NCI-H2081 (cell line): ENCODE measurements at regions not wholly inside any gene's neighbourhood (a gene's known extent, or its start where the extent isn't known, plus 50 kb on each side); places are given as distances from the start of the nearest gene placed in this dataset.

Source experiments
- DNase-seq, 2 experiments: peaks; one replicate each; lab custom pipeline; 2025; lab: John Stamatoyannopoulos, UW

DNA sequence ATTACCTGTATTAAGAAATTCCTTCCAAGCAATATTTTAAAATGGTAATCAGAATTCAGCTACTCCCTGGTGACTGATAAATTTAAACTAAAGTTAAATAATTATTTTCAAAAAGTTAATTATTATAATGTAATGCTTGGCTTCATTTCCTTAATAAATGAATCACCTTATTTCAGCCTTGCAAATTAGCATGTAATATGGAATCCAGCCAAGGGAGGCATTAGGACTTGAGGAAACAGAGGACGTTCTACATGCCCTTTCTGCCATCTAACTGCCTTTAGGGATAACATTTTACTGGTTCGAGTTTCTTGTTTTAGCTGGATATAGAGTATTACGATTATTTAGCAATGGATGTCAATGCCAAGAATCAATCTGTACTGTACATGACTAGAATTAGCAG lies 636.3 kb downstream of the TSN start:
- DNase-seq, result no peak

DNA sequence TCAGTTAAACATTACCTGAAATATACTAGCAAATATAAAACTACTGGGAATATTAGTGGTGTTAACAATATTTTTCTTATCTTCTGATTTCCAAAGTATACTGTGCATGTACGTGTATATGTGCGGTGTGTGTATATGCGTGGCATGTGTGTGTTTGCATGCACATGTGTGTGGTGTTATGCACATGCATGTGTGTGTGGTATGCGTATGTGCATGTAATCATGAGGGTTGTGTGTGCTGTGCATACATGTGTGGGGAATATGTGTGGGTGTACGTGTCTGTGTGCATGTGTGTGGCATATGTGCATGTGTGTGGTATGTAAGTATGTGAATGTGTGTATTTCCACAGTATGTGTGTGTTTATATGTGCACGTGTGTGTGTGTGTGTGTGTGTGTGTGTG lies 640.2 kb downstream of the TSN start:
- no peak for DNase-seq

DNA sequence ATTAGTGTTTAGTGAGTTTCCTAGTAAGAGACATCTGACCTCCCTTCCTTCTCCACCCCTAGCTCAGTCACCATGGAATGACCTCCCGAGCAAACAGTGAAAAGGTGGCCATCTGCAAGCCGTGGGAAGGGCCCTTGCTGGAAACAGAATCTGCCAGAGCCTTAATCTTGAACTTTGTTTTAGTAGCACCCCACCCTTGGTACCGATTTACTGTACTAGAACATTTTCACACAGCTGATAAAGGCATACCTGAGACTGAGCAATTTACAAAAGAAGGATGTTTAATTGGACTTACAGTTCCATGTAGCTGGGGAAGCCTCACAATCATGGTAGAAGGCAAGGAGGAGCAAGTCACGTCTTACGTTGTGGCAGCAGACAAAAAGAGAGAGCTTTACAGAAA lies 655.8 kb downstream of the TSN start:
- DNase-seq, result no peak

GRCh38 chr2:122412360-122412759 lies 656.9 kb downstream of the TSN start:
- peak; percentile 19 to 72 for DNase-seq

DNA sequence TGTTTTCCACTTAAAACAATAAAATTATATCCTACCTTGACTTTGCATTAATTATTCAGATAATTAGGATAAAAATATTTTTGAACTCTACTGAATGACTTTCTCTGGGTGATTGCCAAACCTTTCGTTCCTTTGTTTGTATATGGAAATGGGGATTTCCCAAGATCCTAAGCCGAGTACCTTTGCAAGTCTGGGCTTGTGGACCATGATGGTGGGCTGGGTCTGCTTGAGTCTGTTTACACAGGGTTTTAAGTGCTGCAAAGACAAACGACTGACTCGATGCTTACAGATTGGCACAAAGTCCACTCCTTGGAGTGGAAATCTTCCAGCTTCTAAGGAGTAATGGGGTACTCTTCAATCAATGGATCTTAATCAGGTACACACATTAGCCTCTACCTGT lies 659.5 kb downstream of the TSN start:
- DNase-seq, result no peak

DNA sequence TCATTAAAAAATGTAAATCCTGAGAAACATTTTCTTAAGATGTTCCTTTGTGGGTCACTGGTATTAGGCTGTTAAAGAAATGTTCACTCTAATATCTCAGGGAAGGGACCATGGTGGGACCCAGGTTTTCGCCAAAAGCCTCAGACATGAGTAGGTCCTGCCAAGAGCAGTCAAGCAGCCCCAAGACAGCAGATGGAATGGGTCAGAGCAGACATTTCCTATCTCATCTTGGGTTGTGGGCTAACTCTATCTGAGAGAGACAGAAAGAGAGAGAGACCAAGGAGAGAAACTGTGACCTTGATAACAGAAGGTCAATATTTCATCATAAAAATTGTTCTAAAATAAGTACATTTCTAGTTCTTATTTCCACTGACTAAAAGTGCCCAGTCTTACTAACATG lies 661.7 kb downstream of the TSN start:
- no peak for DNase-seq

DNA sequence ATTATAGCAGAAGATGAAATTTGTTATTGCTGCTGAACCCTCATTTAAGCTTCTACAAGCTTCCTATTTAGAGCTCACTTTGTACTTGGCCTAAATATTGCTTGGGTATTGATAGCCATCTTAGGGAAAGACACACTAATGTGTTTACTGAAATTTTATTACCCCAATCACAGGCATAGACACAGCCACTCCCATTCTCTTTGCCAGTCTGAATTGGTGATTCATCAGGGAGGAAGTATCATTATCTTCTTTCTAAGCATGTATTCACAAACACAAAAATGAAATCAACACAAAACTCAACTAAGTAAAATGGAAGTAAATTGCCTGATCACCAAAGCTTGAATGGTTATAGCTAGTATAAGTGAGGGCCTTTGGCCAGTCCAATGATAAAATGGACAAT lies 666.3 kb downstream of the TSN start:
- DNase-seq, result peak in 1 of 2 experiments; percentile 4

- DNase-seq, result no peak
Observed at GRCh38 chr2:122422384-122422991, 667.0 kb downstream of the TSN start.

DNA sequence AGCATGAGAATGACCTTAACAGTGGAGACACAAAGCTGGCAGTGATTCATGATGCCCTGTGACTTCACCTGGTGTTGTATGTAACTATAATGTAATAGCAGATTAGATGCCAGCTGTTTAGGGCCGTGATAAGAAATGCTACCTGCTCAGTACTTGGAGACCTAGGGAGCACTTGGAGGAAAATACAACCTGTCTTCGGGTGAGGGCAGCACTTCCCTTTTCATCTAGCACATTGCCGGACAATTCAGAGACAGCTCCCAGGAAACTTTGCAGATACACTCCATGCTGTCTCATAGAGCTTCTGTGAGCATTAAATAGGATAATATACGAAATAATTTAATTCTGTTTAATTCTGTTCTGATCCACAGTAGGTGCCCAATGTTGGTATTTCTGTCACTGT lies 668.5 kb downstream of the TSN start:
- DNase-seq, result no peak

- no peak for DNase-seq
Observed at GRCh38 chr2:122433123-122433754, 677.8 kb downstream of the TSN start.

DNA sequence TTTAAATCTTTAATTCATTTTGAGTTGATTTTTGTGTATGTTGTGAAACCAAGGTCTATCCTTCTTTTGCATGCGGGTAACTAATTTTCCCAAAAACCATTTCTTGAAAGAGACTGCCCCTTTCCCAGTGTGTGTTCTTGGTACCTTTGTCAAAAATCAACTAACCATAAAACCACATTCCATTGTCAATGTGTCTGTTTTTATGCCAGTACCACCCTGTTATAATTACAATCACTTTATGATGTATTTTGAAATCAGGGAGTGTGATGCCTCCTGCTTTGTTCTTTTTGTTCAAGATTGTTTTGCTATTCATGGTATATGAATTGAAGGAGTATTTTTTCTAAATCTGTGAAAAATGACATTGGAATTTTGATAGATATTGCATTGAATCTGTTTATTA lies 689.6 kb downstream of the TSN start:
- no peak for DNase-seq

DNA sequence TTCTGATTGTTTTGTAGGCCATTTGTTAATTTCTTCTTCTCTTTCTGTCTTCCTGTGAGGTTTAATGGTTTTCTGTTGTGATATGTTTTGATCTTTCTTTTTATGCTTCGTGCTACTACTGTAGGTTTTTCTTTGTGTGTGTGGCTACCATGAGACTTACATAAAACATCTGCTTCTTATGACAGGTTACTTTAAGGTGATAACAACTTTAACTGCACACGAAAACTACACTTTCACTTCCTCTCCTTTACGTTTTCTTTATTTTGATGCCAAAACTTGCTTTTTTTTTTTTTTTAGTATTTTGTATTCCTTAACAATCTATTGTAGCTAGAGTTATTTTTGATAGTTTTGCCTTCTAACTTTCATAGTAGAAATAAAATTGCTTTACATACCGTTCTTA lies 691.3 kb downstream of the TSN start:
- no peak for DNase-seq

GRCh38 chr2:122447237-122447636 lies 691.8 kb downstream of the TSN start:
- DNase-seq, result no peak

GRCh38 chr2:122451040-122451439 lies 695.6 kb downstream of the TSN start:
- peak; percentile 13 to 18 for DNase-seq

DNA sequence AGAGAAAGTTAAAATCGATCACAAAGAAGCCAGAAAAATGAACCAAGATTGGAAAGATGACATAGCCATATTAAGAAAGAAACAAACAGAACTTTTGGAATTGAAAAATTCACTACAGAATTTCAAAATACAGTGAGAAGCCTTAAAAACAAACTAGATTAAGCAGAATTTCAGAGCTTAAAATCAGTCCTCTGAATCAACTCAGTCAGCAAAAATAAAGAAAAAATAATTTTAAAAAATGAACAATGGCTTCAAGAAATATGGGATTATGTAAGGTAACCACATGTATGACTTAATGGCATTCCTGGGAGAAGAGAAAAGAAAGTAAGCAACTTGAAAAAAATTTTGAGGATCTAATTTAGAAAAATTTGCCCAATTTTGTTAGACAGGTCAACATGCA lies 696.2 kb downstream of the TSN start:
- no peak for DNase-seq

- DNase-seq, result no peak
Observed at GRCh38 chr2:122469147-122469546, 713.7 kb downstream of the TSN start.

GRCh38 chr2:122471753-122472152 lies 716.3 kb downstream of the TSN start:
- DNase-seq, result no peak

- DNase-seq, result no peak
Observed at GRCh38 chr2:122478117-122478516, 722.7 kb downstream of the TSN start.

GRCh38 chr2:122478771-122479170 lies 723.3 kb downstream of the TSN start:
- DNase-seq, result no peak

DNA sequence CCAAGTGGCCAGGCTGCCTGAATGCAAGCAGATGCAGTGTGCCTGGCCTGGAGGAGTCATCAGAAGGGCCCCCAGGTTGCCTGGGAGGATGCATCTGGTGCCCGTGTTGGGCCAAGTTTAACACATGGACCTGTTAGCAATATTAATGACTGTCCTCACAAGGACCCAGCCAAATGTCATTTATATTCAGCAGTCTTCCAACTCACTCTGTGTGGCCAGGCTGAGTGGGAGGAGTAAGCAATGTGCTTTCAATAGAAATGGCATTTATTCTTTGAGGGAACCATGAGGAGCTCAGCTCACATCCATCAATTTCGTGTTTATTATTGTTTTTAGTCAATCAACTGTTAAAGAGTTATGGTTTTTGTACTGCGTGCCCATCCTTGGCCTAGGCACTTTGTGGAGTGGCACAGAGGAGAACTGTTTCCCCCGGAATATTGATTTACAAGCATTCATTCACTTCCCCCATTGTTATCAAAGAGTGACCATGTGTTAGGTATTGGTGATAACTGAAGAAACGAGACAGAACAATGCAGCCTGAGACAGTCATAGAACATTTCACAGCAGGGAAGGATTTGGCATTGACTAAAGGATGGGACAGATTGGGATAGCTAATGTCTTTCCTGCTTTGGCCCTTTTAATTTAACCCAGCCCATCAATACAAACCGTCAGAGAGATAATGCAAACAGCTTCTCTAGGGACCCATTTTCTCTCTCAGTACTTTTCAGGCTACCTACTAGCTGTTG lies 725.2 kb downstream of the TSN start:
- DNase-seq, result no peak

GRCh38 chr2:122481244-122481622 lies 725.8 kb downstream of the TSN start:
- no peak for DNase-seq

DNA sequence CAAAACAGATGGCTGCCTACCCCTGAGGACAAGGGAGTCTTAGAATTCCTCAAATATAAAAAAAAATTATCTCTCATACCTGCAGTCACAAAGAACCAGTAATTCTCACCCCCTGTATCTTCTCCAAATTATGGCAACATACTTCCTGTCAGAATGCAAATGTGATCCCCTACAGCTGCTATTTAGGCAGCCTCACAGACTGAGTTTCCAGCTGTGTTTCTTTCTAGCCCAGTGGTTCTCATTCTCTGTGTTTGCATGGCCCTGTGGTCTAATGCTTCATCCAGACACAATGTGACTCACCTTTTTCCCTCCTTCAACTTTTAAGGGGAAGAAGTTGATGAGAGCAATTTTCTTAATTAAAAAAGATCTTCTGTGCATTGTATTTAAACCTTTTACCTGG lies 726.3 kb downstream of the TSN start:
- DNase-seq, result no peak

DNA sequence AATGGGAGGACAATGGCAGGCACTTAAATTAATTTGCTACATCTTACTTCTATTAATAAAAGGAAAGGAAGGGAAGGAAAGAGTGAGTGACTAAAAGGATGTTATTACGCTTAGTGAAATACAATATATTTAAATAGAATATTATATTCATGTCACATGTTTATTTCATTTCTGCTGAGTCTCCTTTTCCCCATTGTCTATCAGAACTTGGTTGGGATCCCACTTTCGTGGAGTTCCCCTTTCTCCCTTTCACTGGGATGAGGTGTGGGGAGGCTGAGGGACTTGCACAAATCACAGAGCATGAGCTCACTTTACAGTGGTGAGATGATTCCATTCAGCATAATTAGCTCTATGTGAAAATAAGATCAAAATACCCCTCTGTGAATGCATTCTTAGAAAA lies 730.6 kb downstream of the TSN start:
- no peak for DNase-seq
